Mucosa of descending colon (tissue), 3 donors: ENCODE measurements at regions not wholly inside any gene's neighbourhood (a gene's known extent, or its start where the extent isn't known, plus 50 kb on each side); places are given as distances from the start of the nearest gene placed in this dataset.
A peak's percentile ranks its signal among the peaks of the same experiment; 100 is the strongest.

Experiments used
- ATAC-seq: fragments of 200-7000 bp; cut with Tn5 transposase; one replicate; pipeline ENCODE4 v1.9.1; 2020; ENCODE audit warnings: mild to moderate bottlenecking, moderate library complexity
- DNase-seq, 3 donors: peaks; one replicate each; pipeline ENCODE4 v3.0.0-alpha.2; 2020
- H3K36me3 ChIP-seq: fragments of 200-600 bp; one replicate; pipeline ENCODE4 v1.8.0; 2021; ENCODE audit warnings: low read depth, mild to moderate bottlenecking
- H3K4me1 ChIP-seq: fragments of 200-600 bp; one replicate; pipeline ENCODE4 v1.8.0; 2021; ENCODE audit warnings: low read depth, mild to moderate bottlenecking
- H3K4me3 ChIP-seq: fragments of 200-600 bp; one replicate; pipeline ENCODE4 v1.8.0; 2021; ENCODE audit warnings: mild to moderate bottlenecking
- H3K9me3 ChIP-seq: fragments of 200-600 bp; one replicate; pipeline ENCODE4 v1.8.0; 2021; ENCODE audit warnings: mild to moderate bottlenecking
- CTCF ChIP-seq: fragments of 200-600 bp; IDR thresholded peaks from one replicate; pipeline ENCODE4 v1.8.0; 2022; ENCODE audit warnings: antibody characterized with exemption, mild to moderate bottlenecking
- intact Hi-C, 2 donors: fragments of 100-400 bp; cut with DNase I in 1 of 2; cut with micrococcal nuclease in 1 of 2; formaldehyde crosslinking; loops; one replicate each; pipeline versions ENCODE4 v1.11.0 to v1.11.1; 2022; cut with DNase I, micrococcal nuclease
- donor health status: DM: no; HTN: no; CAD: no; lungs with moderate emphysema.
- donor health status: DM: no; HTN: no; CAD: no.
- donor health status: DM: no; HTN: yes; CAD: no.

- Histone ChIP-seq H3K9me3 (no peaks in the 10 kb centered on the region), H3K36me3 (no peaks in the 10 kb centered on the region), H3K4me1 (no peaks in the 10 kb centered on the region), H3K4me3 (no peak overlapping the region)
- DNase-seq (no peak), ATAC-seq (no peak)
- intact Hi-C loops: no loop called here
- no peak for TF ChIP-seq CTCF
Observed at GRCh38 chr5:68504306-68504705, 288.8 kb downstream of the PIK3R1 start.

DNA sequence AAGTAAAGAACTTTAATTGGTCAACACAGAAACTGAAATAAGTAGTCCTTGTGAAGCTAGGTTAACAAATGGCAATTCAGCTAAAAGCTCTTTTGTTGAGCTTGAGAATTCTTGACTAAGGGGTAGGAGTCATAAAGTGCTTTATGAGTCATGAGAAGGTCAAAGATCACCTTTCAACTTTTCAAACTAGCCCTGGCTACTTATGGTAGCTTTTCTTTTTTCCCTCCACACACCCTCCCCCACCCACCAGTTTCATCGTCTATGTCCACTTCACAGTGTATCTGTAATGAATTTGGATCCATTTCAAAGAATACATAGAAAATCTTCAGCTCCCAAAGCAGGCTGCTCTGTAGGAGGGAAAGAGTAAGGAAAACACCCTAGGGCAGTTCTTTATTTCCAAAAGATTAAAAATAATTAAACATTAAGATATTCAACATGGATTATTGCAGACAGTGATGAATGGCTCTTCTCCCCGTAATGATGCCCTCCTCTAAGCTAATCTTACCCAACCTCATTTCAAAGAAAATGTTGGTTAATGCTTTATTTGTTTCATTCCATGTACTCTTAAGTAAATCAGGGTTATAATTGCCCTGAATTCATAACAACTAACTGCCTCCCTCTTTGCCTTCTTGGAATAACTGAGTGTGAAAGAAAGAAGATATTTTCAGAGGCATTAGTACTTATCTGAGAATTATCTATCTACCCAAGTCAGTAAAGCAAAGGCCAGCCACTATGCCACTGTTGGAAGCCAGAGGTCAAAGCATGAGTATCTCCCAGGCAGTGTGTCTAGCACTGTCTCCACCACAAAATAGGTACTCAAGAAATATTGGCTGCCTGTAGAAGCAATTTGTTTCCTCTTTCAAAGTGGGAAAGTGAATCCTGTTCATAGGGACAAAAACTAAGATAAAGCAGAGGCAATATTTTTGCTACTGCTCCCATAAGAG lies 290.6 kb downstream of the PIK3R1 start:
- DNase-seq (peak in 1 of 3 donors; percentile 12), ATAC-seq (peak; percentile 86)
- Histone ChIP-seq H3K4me3 (no peak overlapping the region), H3K4me1 (no peaks in the 10 kb centered on the region), H3K9me3 (no peaks in the 10 kb centered on the region), H3K36me3 (no peaks in the 10 kb centered on the region)
- intact Hi-C loops: no loop called here
- no peak for TF ChIP-seq CTCF

GRCh38 chr5:68515514-68515913 lies 300.0 kb downstream of the PIK3R1 start:
- intact Hi-C loops: no loop called here
- no peaks in the 10 kb centered on the region for H3K36me3 ChIP-seq
- ATAC-seq (no peak), DNase-seq (no peak)
- no peak overlapping the region for H3K4me3 ChIP-seq
- no peaks in the 10 kb centered on the region for H3K9me3 ChIP-seq
- no peaks in the 10 kb centered on the region for H3K4me1 ChIP-seq
- no peak for TF ChIP-seq CTCF

- no peak for ATAC-seq
- H3K36me3 ChIP-seq: no peaks in the 10 kb centered on the region
- intact Hi-C loops: no loop called here
- H3K9me3 ChIP-seq: no peaks in the 10 kb centered on the region
- no peaks in the 10 kb centered on the region for H3K4me1 ChIP-seq
- no peak for DNase-seq
- no peak overlapping the region for H3K4me3 ChIP-seq
- TF ChIP-seq CTCF: no peak
Observed at GRCh38 chr5:68518286-68518685, 302.7 kb downstream of the PIK3R1 start.

DNA sequence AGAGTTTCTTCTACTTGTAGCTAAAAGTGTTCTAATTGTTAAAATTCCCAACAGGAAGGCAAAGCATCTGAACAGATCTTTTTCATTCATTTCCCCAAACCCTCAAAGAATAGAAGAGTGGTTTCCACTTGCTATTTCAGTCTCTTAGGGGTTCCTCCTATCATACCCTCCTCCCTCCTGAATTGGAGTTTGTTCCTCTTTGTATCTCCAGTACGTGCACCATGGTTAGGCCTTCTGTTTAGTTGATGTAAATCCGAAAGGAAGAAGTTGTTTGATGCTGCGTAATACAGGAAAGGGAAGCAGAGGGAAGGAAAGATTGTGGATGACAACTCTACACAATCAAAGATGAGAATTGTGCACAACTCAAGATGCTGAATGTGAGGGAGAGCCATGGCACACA lies 303.6 kb downstream of the PIK3R1 start:
- intact Hi-C loops: no loop called here
- ATAC-seq (no peak), DNase-seq (no peak)

More for the DNA sequence above, 303.6 kb downstream of the PIK3R1 start:
- no peak for TF ChIP-seq CTCF
- Histone ChIP-seq H3K9me3 (no peaks in the 10 kb centered on the region), H3K4me1 (no peaks in the 10 kb centered on the region), H3K4me3 (no peak overlapping the region), H3K36me3 (no peaks in the 10 kb centered on the region)
